ENCODE measurements at regions not wholly inside any gene's neighbourhood (a gene's known extent, or its start where the extent isn't known, plus 50 kb on each side); places are given as distances from the start of the nearest gene placed in this dataset.

- no peaks in the 10 kb centered on the region for H3K4me1 ChIP-seq (ENCODE audit: control insufficient read depth in 4 of 4, insufficient read depth in 4 of 4, low read length in 3 of 4)
- no peak for TF ChIP-seq ATF3 (IDR thresholded peaks at IDR 0.05)
- no peak for TF ChIP-seq GABPA (IDR thresholded peaks at IDR 0.05 in 1 of 2, conservative IDR thresholded peaks at IDR 0.05 in 1 of 2)
- no peak for TF ChIP-seq SP1 (IDR thresholded peaks at IDR 0.05)
- TF ChIP-seq HNF4A (conservative IDR thresholded peaks at IDR 0.05) = no peak
- TF ChIP-seq TAF1 (conservative IDR thresholded peaks at IDR 0.05) = no peak
- no peak for TF ChIP-seq RXRA (IDR thresholded peaks at IDR 0.05)
- no peak for TF ChIP-seq EGR1 (IDR thresholded peaks at IDR 0.05; ENCODE audit: low read depth in 2 of 2)
- TF ChIP-seq REST (IDR thresholded peaks at IDR 0.05) = no peak
- no peak for TF ChIP-seq JUND (IDR thresholded peaks at IDR 0.05)
- no peak for TF ChIP-seq ZBTB33 (IDR thresholded peaks at IDR 0.05)
- TF ChIP-seq FOXA2 (IDR thresholded peaks at IDR 0.05) = no peak
- no peak for TF ChIP-seq CTCF (IDR thresholded peaks at IDR 0.05; ENCODE audit: low read depth, low read length, missing input control)
- TF ChIP-seq NR2F2 (IDR thresholded peaks at IDR 0.05) = no peak
- TF ChIP-seq RAD21 (IDR thresholded peaks at IDR 0.05) = no peak
- no peak for TF ChIP-seq MAX (IDR thresholded peaks at IDR 0.05)
- TF ChIP-seq HNF4G (IDR thresholded peaks at IDR 0.05) = no peak
- no peak for TF ChIP-seq FOXA1 (IDR thresholded peaks at IDR 0.05)
- no peak for TF ChIP-seq YY1 (IDR thresholded peaks at IDR 0.05)
- no peak overlapping the region for H3K27ac ChIP-seq (ENCODE audit: low read depth in 1 of 2, low read length in 2 of 2)
- no peaks in the 10 kb centered on the region for H3K9me3 ChIP-seq (ENCODE audit: control insufficient read depth in 4 of 4, low read length in 3 of 4)
- H3K36me3 ChIP-seq (ENCODE audit: control insufficient read depth in 4 of 4, insufficient read depth in 3 of 4, low read depth in 1 of 4, low read length in 3 of 4) = no peaks in the 10 kb centered on the region
- 13% methylated on average over 1 of the region's 1 CpG for WGBS
- no peaks in the 10 kb centered on the region for H3K27me3 ChIP-seq (ENCODE audit: control insufficient read depth in 4 of 4, insufficient read depth in 4 of 4, low read length in 3 of 4)
- no peak overlapping the region for H3K4me3 ChIP-seq (ENCODE audit: low read depth in 1 of 3, low read length in 3 of 3)
- no peak overlapping the region for H3K9ac ChIP-seq (ENCODE audit: low read depth in 1 of 2, low read length in 2 of 2)
- no peak for DNase-seq (ENCODE audit: low spot score)
These were observed 449.6 kb downstream of the GLUD2 start for GRCh38 chrX:121496966-121497365.
